WI38 (cell line): ENCODE measurements at regions not wholly inside any gene's neighbourhood (a gene's known extent, or its start where the extent isn't known, plus 50 kb on each side); places are given as distances from the start of the nearest gene placed in this dataset.

Experiments
- H3K4me3 ChIP-seq: 2 replicates; pipeline ENCODE4 v1.5.1; 2011; ENCODE audit warnings: low read depth, mild to moderate bottlenecking, control low read depth, low read length
- CTCF ChIP-seq: IDR thresholded peaks from 2 replicates; pipeline ENCODE4 v1.5.1; 2012; ENCODE audit warnings: low read depth, mild to moderate bottlenecking, control low read depth, low read length

- no peak for TF ChIP-seq CTCF
- no peak overlapping the region for H3K4me3 ChIP-seq
Measured at GRCh38 chr9:113665756-113666155, 202.2 kb downstream of the RGS3 start.

GRCh38 chr9:113668061-113668460 lies 204.5 kb downstream of the RGS3 start:
- TF ChIP-seq CTCF, result no peak
- H3K4me3 ChIP-seq, result no peak overlapping the region

GRCh38 chr9:113669522-113670115 lies 206.1 kb downstream of the RGS3 start:
- H3K4me3 ChIP-seq, result no peak overlapping the region
- TF ChIP-seq CTCF, result no peak

- H3K4me3 ChIP-seq, result no peak overlapping the region
- no peak for TF ChIP-seq CTCF
Measured at GRCh38 chr9:113673726-113674125, 202.4 kb upstream of the ZNF618 start.

GRCh38 chr9:113674436-113674835 lies 201.7 kb upstream of the ZNF618 start:
- no peak for TF ChIP-seq CTCF
- H3K4me3 ChIP-seq, result no peak overlapping the region

- no peak overlapping the region; the same call in 1 of the 2 replicates for H3K4me3 ChIP-seq
- no peak for TF ChIP-seq CTCF
Measured at GRCh38 chr9:113675475-113675941, 200.6 kb upstream of the ZNF618 start.

- TF ChIP-seq CTCF, result no peak
- no peak overlapping the region for H3K4me3 ChIP-seq
Measured at GRCh38 chr9:113677057-113677456, 199.1 kb upstream of the ZNF618 start.
